Hepatocyte (in vitro differentiated cells): ENCODE measurements at regions not wholly inside any gene's neighbourhood (a gene's known extent, or its start where the extent isn't known, plus 50 kb on each side); places are given as distances from the start of the nearest gene placed in this dataset.
"Not testable (repeated sequence)": the region's sequence is repeated elsewhere in the genome, so short reads cannot be mapped to it uniquely, and the experiment has no call there.

Source experiments
- DNase-seq: peaks from one replicate; pipeline ENCODE4 v3.0.0-alpha.2; 2016; ENCODE audit warnings: low spot score
- H2AFZ ChIP-seq: fragments of 200-600 bp; sonication (generic); 2 replicates; pipeline ENCODE4 v1.6.0; 2016; ENCODE audit warnings: antibody characterized with exemption, mild to moderate bottlenecking
- H3K27ac ChIP-seq: fragments of 200-600 bp; sonication (generic); 2 replicates; pipeline ENCODE4 v1.5.1; 2016; ENCODE audit warnings: mild to moderate bottlenecking
- H3K27me3 ChIP-seq: fragments of 200-600 bp; sonication (generic); 2 replicates; pipeline ENCODE4 v1.6.1; 2016
- H3K36me3 ChIP-seq: fragments of 200-600 bp; sonication (generic); replicated peaks from 2 replicates; pipeline ENCODE4 v1.5.1; 2016; ENCODE audit warnings: low read depth; ENCODE audit not compliant: insufficient read depth
- H3K4me1 ChIP-seq: fragments of 200-600 bp; sonication (generic); 2 replicates; pipeline ENCODE4 v1.5.1; 2016; ENCODE audit warnings: mild to moderate bottlenecking, moderate library complexity; ENCODE audit not compliant: insufficient read depth
- H3K4me2 ChIP-seq: fragments of 200-600 bp; sonication (generic); 2 replicates; pipeline ENCODE4 v1.6.0; 2016
- H3K4me3 ChIP-seq: fragments of 200-600 bp; sonication (generic); 2 replicates; pipeline ENCODE4 v1.5.1; 2016; ENCODE audit warnings: mild to moderate bottlenecking
- H3K79me2 ChIP-seq: fragments of 200-600 bp; sonication (generic); 2 replicates; pipeline ENCODE4 v1.6.0; 2017; ENCODE audit warnings: mild to moderate bottlenecking
- H3K9me2 ChIP-seq: fragments of 200-600 bp; sonication (generic); replicated peaks from 2 replicates; pipeline ENCODE4 v1.6.0; 2017; ENCODE audit warnings: mild to moderate bottlenecking; ENCODE audit not compliant: insufficient read depth
- H3K9me3 ChIP-seq: fragments of 200-600 bp; sonication (generic); 2 replicates; pipeline ENCODE4 v1.5.1; 2016; ENCODE audit warnings: low read depth, mild to moderate bottlenecking
- H4K20me1 ChIP-seq: fragments of 200-600 bp; sonication (generic); 2 replicates; pipeline ENCODE4 v1.6.0; 2016; ENCODE audit warnings: mild to moderate bottlenecking; ENCODE audit not compliant: insufficient read depth, poor library complexity, severe bottlenecking
- EZH2 ChIP-seq: fragments of 200-600 bp; sonication (generic); IDR thresholded peaks from 2 replicates; pipeline ENCODE4 v1.6.1; 2016; ENCODE audit warnings: antibody characterized with exemption, mild to moderate bottlenecking, borderline replicate concordance
- EZH2phosphoT487 ChIP-seq: fragments of 200-600 bp; sonication (generic); IDR thresholded peaks from one replicate; pipeline ENCODE4 v1.6.1; 2018; ENCODE audit warnings: antibody characterized with exemption, mild to moderate bottlenecking, low read depth, moderate library complexity; ENCODE audit not compliant: unreplicated experiment, severe bottlenecking
- WGBS: methylation state at CpG from one replicate; pipeline ENCODE4 v1.1.6; 2016; ENCODE audit warnings: low lambda C conversion rate; ENCODE audit errors: missing lambda C conversion rate; 5-methylcytosine and 5-hydroxymethylcytosine counted together
- TF ChIP-seq, protein P1 (sequence below): fragments of 200-600 bp; sonication (generic); IDR thresholded peaks from 2 replicates; pipeline ENCODE4 v1.5.1; 2016; ENCODE audit warnings: antibody characterized with exemption, mild to moderate bottlenecking; ENCODE audit not compliant: poor library complexity

GRCh38 chr5:174793076-174793475 lies 68.7 kb downstream of the MSX2 start:
- no peaks in the 10 kb centered on the region for H3K79me2 ChIP-seq
- TF ChIP-seq EZH2 (no peak), EZH2phosphoT487 (no peak)
- TF ChIP-seq, protein P1, sequence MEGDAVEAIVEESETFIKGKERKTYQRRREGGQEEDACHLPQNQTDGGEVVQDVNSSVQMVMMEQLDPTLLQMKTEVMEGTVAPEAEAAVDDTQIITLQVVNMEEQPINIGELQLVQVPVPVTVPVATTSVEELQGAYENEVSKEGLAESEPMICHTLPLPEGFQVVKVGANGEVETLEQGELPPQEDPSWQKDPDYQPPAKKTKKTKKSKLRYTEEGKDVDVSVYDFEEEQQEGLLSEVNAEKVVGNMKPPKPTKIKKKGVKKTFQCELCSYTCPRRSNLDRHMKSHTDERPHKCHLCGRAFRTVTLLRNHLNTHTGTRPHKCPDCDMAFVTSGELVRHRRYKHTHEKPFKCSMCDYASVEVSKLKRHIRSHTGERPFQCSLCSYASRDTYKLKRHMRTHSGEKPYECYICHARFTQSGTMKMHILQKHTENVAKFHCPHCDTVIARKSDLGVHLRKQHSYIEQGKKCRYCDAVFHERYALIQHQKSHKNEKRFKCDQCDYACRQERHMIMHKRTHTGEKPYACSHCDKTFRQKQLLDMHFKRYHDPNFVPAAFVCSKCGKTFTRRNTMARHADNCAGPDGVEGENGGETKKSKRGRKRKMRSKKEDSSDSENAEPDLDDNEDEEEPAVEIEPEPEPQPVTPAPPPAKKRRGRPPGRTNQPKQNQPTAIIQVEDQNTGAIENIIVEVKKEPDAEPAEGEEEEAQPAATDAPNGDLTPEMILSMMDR = no peak
- WGBS = 72% methylated on average over 6 of the region's 6 CpGs

DNA sequence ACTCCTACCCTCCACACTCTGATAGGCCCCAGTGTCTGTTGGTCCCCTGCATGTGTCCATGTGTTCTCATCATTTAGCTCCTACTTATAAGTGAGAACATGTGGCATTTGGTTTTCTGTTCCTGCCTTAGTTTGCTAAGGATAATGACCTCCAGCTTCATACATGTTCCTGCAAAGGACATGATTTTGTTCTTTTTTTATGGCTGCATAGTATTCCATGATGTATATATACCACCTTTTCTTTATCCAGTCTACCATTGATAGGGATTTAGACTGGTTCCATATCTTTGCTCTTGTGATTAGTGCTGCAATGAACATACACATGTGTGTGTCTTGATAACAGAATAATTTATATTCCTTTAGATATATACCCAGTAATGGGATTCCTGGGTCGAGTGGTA lies 67.9 kb downstream of the MSX2 start:
- not testable (repeated sequence) for H3K79me2 ChIP-seq, H3K4me1 ChIP-seq, H4K20me1 ChIP-seq, H2AFZ ChIP-seq, H3K4me3 ChIP-seq, H3K27me3 ChIP-seq, H3K9me3 ChIP-seq, H3K9me2 ChIP-seq, H3K27ac ChIP-seq, DNase-seq, H3K36me3 ChIP-seq, H3K4me2 ChIP-seq
- 83% methylated on average over 1 of the region's 1 CpG for WGBS

More at GRCh38 chr5:174793076-174793475, 68.7 kb downstream of the MSX2 start:
- H3K9me3 ChIP-seq = no peaks in the 10 kb centered on the region
- no peak for DNase-seq
- H3K27me3 ChIP-seq = no peaks in the 10 kb centered on the region
- no peaks in the 10 kb centered on the region for H3K9me2 ChIP-seq
- peak overlapping the region; percentile 7 for H2AFZ ChIP-seq
- no peaks in the 10 kb centered on the region for H4K20me1 ChIP-seq
- peak overlapping the region; percentile 65 for H3K4me2 ChIP-seq
- no peak overlapping the region for H3K27ac ChIP-seq
- no peak overlapping the region for H3K4me3 ChIP-seq
- H3K4me1 ChIP-seq = no peaks in the 10 kb centered on the region
- no peaks in the 10 kb centered on the region for H3K36me3 ChIP-seq

DNA sequence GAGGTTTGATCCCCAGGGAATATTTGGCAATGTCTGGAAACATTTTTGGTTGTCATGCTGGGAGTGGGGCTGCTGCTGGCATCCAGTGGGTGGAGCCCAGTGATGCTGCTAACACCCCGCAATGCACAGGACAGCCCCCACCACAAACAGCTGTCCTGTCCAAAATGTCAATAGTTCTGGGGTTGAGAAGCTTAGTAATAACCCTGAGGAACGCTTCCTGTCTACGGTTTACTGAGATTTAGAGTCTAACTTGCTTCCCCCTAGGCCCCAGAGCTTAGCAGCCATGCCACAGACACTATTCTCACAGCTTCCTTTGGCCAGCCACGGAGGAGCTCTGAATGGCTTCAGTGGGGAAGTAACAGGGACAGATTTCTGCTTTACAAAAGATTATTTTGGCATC lies 66.5 kb downstream of the MSX2 start:
- Histone ChIP-seq H4K20me1 (no peaks in the 10 kb centered on the region), H3K4me3 (no peak overlapping the region), H3K4me2 (no peak overlapping the region), H3K27ac (no peak overlapping the region), H3K27me3 (no peaks in the 10 kb centered on the region), H3K9me2 (no peaks in the 10 kb centered on the region), H3K4me1 (no peaks in the 10 kb centered on the region), H2AFZ (no peak overlapping the region), H3K79me2 (no peaks in the 10 kb centered on the region), H3K36me3 (no peaks in the 10 kb centered on the region), H3K9me3 (no peaks in the 10 kb centered on the region)
- TF ChIP-seq EZH2 (no peak), EZH2phosphoT487 (no peak)
- TF ChIP-seq, protein P1 = no peak
- no peak for DNase-seq
- WGBS = 54% methylated on average over 4 of the region's 4 CpGs

GRCh38 chr5:174789596-174789995 lies 65.2 kb downstream of the MSX2 start:
- Histone ChIP-seq H3K4me2 (no peak overlapping the region), H3K79me2 (no peaks in the 10 kb centered on the region), H3K36me3 (no peaks in the 10 kb centered on the region), H3K27ac (no peak overlapping the region), H3K4me3 (no peak overlapping the region), H2AFZ (no peak overlapping the region), H3K27me3 (no peaks in the 10 kb centered on the region), H3K9me2 (no peaks in the 10 kb centered on the region), H3K9me3 (no peaks in the 10 kb centered on the region), H3K4me1 (no peaks in the 10 kb centered on the region), H4K20me1 (no peaks in the 10 kb centered on the region)
- WGBS = 82% methylated on average over 4 of the region's 4 CpGs
- DNase-seq = no peak
- no peak for TF ChIP-seq EZH2phosphoT487
- no peak for TF ChIP-seq EZH2
- TF ChIP-seq, protein P1 = no peak
